ENCODE measurements at regions not wholly inside any gene's neighbourhood (a gene's known extent, or its start where the extent isn't known, plus 50 kb on each side); places are given as distances from the start of the nearest gene placed in this dataset.
"Not testable (repeated sequence)": the region's sequence is repeated elsewhere in the genome, so short reads cannot be mapped to it uniquely, and the experiment has no call there.

- DNase-seq: no peak
These were observed 179.3 kb upstream of the ZC3H15 start for GRCh38 chr2:186306754-186307153.

GRCh38 chr2:186307871-186308270 is 178.2 kb upstream of the ZC3H15 start:
- no peak for DNase-seq

DNA sequence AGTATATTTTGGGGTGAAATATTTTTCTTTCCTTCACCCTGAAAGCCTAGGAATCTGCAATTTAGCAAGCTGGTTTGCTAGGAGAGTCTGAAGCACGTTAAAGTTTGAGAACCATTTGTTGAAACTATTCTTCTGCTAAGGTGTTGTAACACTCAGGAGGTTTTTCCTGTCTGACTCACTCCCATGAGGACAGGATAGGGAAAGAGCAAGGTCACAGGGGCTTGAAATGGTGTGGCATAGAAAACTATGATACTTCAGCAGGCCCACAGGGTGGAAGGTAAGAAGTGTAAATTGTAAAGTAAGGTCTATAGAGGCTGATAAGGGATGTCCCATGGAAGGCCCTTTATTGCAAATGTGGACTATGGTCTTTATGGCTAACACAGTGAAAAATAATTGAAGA is 177.7 kb upstream of the ZC3H15 start:
- no peak for DNase-seq

DNA sequence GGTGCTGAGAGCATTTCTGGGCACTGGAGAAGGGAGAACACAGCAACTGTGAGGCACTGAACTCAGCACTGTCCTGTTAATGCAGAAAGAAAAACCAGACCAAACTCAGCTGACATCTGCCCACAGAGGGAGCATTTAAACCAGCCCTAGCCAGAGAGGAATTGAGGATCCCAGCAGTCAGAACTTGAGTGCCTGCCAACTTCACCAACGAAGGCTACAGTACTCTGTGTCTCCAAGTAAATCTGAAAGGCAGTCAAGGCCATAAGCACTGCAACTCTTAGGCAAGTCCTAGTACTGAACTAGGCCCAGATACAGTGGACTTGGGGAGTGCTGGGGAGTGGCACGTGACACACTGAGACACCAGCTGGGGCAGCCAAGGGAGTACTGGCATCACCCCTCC is 176.2 kb upstream of the ZC3H15 start:
- no peak for DNase-seq

GRCh38 chr2:186319105-186319504 is 167.0 kb upstream of the ZC3H15 start:
- DNase-seq: no peak

DNA sequence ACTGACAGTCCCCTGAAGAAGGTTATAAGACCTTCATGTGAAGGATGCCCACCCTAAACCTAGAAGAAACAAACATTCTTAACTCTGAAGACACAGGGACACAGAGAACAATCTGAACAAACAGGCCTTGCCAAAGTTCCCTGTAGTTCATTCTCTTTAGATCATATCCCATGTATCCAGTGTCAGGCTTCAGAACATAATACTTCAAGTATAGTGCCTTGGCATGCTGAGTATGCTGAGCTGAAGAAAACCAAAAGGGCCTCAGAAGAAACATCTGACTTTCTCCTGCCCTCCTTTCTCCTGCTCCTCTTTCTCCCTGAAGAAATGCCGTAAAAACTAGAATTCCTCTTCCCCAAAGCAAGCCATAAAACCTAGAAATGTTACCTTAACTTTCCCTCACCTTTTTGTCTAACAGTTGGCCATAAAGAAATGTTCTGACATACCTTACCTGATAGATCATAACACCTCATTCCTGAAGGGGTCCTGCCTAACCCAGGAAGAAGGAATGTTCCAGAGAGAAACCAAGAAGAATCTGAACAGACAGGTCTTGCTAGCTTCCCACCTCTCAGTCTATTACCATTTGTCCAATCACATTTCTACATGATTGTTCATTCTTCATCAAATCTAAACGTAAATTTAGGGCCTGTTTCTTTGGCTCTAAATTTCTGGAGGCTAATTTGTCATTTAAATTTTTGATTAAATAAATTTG is 160.1 kb upstream of the ZC3H15 start:
- DNase-seq: no peak

GRCh38 chr2:186327251-186327868 is 158.7 kb upstream of the ZC3H15 start:
- DNase-seq: no peak

DNA sequence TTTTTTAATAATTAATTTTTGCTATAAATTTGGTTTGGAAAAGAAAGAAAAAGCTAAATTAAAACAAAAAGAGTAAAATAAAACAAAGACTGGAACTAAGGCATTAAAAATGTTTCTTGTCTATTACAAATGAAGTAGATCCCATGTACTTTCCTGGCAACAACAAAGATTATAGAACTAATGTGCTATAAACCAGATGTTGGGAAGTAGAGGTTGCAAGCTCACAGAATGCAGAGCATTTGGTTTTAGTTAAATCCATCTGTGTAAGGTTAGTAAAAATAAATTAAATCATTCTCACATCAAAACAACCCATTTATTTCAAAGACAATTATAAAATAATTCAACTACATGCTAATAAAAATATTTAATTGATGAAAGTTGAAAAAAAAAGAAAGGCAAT is 157.2 kb upstream of the ZC3H15 start:
- DNase-seq: no peak

GRCh38 chr2:186330050-186330449 is 156.0 kb upstream of the ZC3H15 start:
- DNase-seq: no peak

GRCh38 chr2:186339716-186340115 is 146.3 kb upstream of the ZC3H15 start:
- DNase-seq: no peak

DNA sequence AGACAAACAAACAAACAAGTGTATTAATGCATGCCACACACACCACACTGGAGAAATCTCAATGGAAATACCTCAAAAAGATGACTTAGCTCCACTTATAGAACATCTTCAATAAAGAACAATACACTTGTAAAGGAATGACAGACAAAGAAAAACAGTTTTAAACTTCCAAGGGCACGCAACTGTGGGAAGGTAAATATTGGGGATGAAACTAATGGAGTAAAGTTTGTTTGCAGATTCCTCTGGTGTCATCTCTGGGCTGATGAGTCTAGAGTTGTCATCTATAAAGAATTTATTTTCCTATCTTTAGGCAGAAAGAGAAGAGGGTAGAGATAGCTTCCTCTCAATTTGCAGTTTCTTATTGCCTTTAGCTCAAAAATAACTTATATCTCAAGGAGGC is 144.0 kb upstream of the ZC3H15 start:
- no peak for DNase-seq

DNA sequence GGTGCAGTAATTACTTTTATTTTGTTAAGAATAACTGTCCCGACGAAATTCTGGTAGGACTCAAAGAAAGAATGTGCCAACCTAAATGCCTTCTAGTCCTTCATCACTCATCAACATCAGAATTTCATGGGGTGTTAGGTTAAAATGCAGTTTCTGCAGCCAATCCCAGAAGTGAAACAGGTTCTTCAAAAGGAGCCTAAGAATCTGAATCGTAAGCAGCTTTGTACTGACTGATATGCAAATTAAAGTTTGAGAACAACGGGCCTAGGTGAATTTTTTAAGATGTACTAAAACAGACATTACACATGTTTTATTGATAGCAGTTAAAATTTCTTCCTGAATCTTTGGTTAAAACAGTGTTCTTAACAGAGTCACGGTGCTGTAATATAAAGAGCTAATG is 140.3 kb upstream of the ZC3H15 start:
- no peak for DNase-seq

GRCh38 chr2:186346216-186346615 is 139.8 kb upstream of the ZC3H15 start:
- DNase-seq: no peak

DNA sequence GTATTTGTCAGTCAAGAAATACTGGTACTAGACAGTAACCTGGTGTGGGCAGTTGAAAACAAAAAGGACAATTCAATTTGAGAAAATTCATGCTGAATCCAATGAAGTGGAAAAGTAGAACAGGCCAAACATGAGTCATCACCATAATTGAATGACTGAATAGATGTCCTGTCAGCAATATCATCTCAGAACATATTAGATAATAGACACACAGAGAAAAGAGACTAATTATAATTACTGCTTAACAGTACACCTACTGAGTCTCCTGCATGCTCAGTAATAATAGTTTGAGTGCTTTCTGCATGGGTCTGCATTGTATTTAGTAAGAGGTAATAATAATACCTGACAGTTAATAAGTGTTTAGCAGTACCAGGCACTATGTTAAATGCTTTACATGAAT is 138.6 kb upstream of the ZC3H15 start:
- no peak for DNase-seq

GRCh38 chr2:186348200-186348599 is 137.9 kb upstream of the ZC3H15 start:
- no peak for DNase-seq

- DNase-seq: no peak
These were observed 136.6 kb upstream of the ZC3H15 start for GRCh38 chr2:186349508-186349907.

DNA sequence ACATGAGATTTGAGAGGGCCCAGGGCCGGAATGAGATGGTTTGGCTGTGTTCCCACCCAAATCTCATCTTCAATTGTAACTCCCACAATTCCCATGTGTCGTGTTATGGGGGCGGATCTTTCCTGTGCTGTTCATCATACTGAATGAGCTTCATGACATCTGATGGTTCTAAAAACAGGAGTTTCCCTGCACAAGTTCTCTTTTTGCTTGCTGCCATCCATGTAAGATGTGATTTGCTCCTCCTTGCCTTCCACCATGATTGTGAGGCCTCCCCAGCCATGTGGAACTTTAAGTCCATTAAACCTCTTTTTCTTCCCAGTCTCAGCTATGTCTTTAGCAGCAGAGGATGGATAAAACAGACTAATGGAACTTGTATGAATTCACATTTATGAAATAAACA is 131.9 kb upstream of the ZC3H15 start:
- not testable (repeated sequence) for DNase-seq

GRCh38 chr2:186365406-186365805 is 120.7 kb upstream of the ZC3H15 start:
- no peak for DNase-seq

GRCh38 chr2:186379052-186379451 is 107.0 kb upstream of the ZC3H15 start:
- DNase-seq: no peak

GRCh38 chr2:186380805-186381204 is 105.3 kb upstream of the ZC3H15 start:
- DNase-seq: no peak

GRCh38 chr2:186381573-186381972 is 104.5 kb upstream of the ZC3H15 start:
- DNase-seq: no peak

GRCh38 chr2:186382932-186383331 is 103.1 kb upstream of the ZC3H15 start:
- DNase-seq: no peak

DNA sequence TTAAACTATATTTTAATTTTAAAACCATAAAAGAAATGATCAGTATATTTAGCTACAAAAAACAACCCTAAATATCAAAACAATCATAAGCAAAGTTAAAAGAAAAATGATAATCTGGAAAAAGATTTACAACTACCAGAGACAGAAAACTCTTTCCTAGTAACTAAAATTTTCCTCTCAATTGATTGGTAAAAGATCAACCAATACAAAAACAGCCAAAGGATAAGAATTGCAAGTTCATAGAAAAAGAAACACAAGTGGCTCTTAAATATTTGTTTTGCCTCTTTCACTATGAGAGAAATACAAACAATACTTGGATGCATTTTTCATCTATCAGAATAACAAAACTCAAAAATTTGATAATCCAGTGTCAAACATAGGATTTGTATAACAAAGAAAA is 101.8 kb upstream of the ZC3H15 start:
- DNase-seq: no peak

DNA sequence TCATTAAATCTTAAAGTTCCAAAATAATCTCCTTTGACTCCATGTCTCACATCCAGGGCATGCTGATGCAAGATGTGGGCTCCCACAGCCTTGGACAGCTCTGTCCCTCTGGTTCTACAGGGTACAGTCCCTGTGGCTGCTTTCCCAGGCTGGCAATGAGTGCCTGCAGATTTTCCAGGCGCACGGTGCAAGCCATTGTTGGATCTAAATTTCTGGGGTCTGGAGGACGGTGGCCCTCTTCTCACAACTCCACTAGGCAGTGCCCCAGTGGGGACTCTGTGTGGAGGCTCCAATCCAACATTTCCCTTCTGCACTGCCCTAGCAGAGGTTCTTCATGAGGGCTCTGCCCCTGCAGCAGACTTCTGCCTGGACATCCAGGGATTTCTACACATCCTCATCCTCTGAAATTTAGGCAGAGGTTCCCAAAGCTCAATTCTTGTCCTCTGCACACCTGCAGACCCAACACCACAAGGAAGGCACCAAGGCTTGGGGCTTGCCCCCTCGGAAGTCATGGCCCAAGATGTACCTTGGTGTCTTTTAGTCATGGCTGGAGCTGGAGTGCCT is 100.3 kb upstream of the ZC3H15 start:
- not testable (repeated sequence) for DNase-seq

All from NCI-H2171 (cell line).